ENCODE measurements at regions not wholly inside any gene's neighbourhood (a gene's known extent, or its start where the extent isn't known, plus 50 kb on each side); places are given as distances from the start of the nearest gene placed in this dataset.
A peak's percentile ranks its signal among the peaks of the same experiment; 100 is the strongest.

- DNase-seq (ENCODE audit: low read depth): no peak
Measured at GRCh38 chr2:18423636-18424035, 136.8 kb downstream of the RDH14 start.

GRCh38 chr2:18422432-18423165, 137.9 kb downstream of the RDH14 start:
- no peak for DNase-seq (ENCODE audit: low read depth)

GRCh38 chr2:18413676-18414396, 146.6 kb downstream of the RDH14 start:
- DNase-seq (ENCODE audit: low read depth): no peak

- DNase-seq (ENCODE audit: low read depth): no peak
Measured at GRCh38 chr2:18412980-18413675, 147.3 kb downstream of the RDH14 start.

GRCh38 chr2:18411626-18412025, 148.8 kb downstream of the RDH14 start:
- DNase-seq (ENCODE audit: low read depth): no peak

- DNase-seq (ENCODE audit: low read depth): no peak
Measured at GRCh38 chr2:18410543-18410942, 149.9 kb downstream of the RDH14 start.

GRCh38 chr2:18408638-18409037, 151.8 kb downstream of the RDH14 start:
- no peak for DNase-seq (ENCODE audit: low read depth)

- no peak for DNase-seq (ENCODE audit: low read depth)
Measured at GRCh38 chr2:18406219-18406618, 154.2 kb downstream of the RDH14 start.

- DNase-seq (ENCODE audit: low read depth): no peak
Measured at GRCh38 chr2:18404708-18405107, 155.7 kb downstream of the RDH14 start.

GRCh38 chr2:18403921-18404522, 156.4 kb downstream of the RDH14 start:
- DNase-seq (ENCODE audit: low read depth): no peak

GRCh38 chr2:18402831-18403230, 157.6 kb downstream of the RDH14 start:
- DNase-seq (ENCODE audit: low read depth): no peak

- no peak for DNase-seq (ENCODE audit: low read depth)
Measured at GRCh38 chr2:18401471-18401870, 159.0 kb downstream of the RDH14 start.

GRCh38 chr2:18399601-18400000, 160.9 kb downstream of the RDH14 start:
- DNase-seq (ENCODE audit: low read depth): no peak

GRCh38 chr2:18398833-18399232, 161.6 kb downstream of the RDH14 start:
- no peak for DNase-seq (ENCODE audit: low read depth)

GRCh38 chr2:18396329-18397010, 164.0 kb downstream of the RDH14 start:
- DNase-seq (ENCODE audit: low read depth): no peak

GRCh38 chr2:18395555-18395954, 164.9 kb downstream of the RDH14 start:
- DNase-seq (ENCODE audit: low read depth): no peak

- peak; percentile 43 for DNase-seq (ENCODE audit: low read depth)
Measured at GRCh38 chr2:18387441-18388206, 172.8 kb downstream of the RDH14 start.

- no peak for DNase-seq (ENCODE audit: low read depth)
Measured at GRCh38 chr2:18384242-18384641, 176.2 kb downstream of the RDH14 start.

GRCh38 chr2:18381386-18381785, 179.1 kb downstream of the RDH14 start:
- DNase-seq (ENCODE audit: low read depth): no peak

GRCh38 chr2:18380321-18380720, 180.1 kb downstream of the RDH14 start:
- no peak for DNase-seq (ENCODE audit: low read depth)

GRCh38 chr2:18379870-18380269, 180.6 kb downstream of the RDH14 start:
- DNase-seq (ENCODE audit: low read depth): no peak

Data from non-pigmented ciliary epithelial cell (primary cell).